GM10847 (cell line): ENCODE measurements at regions not wholly inside any gene's neighbourhood (a gene's known extent, or its start where the extent isn't known, plus 50 kb on each side); places are given as distances from the start of the nearest gene placed in this dataset.

ENCODE experiments used
- POLR2A ChIP-seq: IDR thresholded peaks from 2 replicates; pipeline ENCODE4 v1.6.1; 2011; ENCODE audit not compliant: insufficient read length; ENCODE audit errors: extremely low read depth

- no peak for TF ChIP-seq POLR2A
These were observed 447.5 kb downstream of the PCNX1 start for GRCh38 chr14:71354801-71355200.

GRCh38 chr14:71355324-71356201, 448.3 kb downstream of the PCNX1 start:
- TF ChIP-seq POLR2A: no peak

- TF ChIP-seq POLR2A: no peak
These were observed 451.1 kb downstream of the PCNX1 start for GRCh38 chr14:71358209-71358931.

GRCh38 chr14:71359823-71360222, 452.6 kb downstream of the PCNX1 start:
- no peak for TF ChIP-seq POLR2A

GRCh38 chr14:71361336-71361735, 454.1 kb downstream of the PCNX1 start:
- no peak for TF ChIP-seq POLR2A

- TF ChIP-seq POLR2A: no peak
These were observed 454.6 kb downstream of the PCNX1 start for GRCh38 chr14:71361874-71362273.

GRCh38 chr14:71362282-71362681, 455.0 kb downstream of the PCNX1 start:
- TF ChIP-seq POLR2A: no peak

GRCh38 chr14:71362920-71363584, 455.8 kb downstream of the PCNX1 start:
- TF ChIP-seq POLR2A: no peak

GRCh38 chr14:71363946-71364925, 457.0 kb downstream of the PCNX1 start:
- TF ChIP-seq POLR2A: no peak

GRCh38 chr14:71365361-71365760, 458.1 kb downstream of the PCNX1 start:
- TF ChIP-seq POLR2A: no peak

GRCh38 chr14:71366861-71367260, 459.6 kb downstream of the PCNX1 start:
- no peak for TF ChIP-seq POLR2A

- no peak for TF ChIP-seq POLR2A
These were observed 464.6 kb downstream of the PCNX1 start for GRCh38 chr14:71371711-71372396.

- TF ChIP-seq POLR2A: no peak
These were observed 465.2 kb downstream of the PCNX1 start for GRCh38 chr14:71372411-71372838.

GRCh38 chr14:71373773-71374172, 466.5 kb downstream of the PCNX1 start:
- TF ChIP-seq POLR2A: no peak
